ENCODE measurements at regions not wholly inside any gene's neighbourhood (a gene's known extent, or its start where the extent isn't known, plus 50 kb on each side); places are given as distances from the start of the nearest gene placed in this dataset.

GRCh38 chr11:97610000-97610399 is 1220.2 kb downstream of the JRKL start:
- ChIA-PET CTCF (interaction anchor here (0.6 kb wide), 1 partner anchor 27 kb away, joined by 3 read pairs; no protein-coding TSS in a partner anchor), POLR2A (ENCODE audit: unreplicated experiment) (no interaction called here)
- Histone ChIP-seq H2AFZ (replicated peaks; ENCODE audit: low read length, poor library complexity) (no peak overlapping the region), H2BK5ac (ENCODE audit: low read depth, low read length, poor library complexity, severe bottlenecking) (no peak overlapping the region), H3K4ac (ENCODE audit: low read depth, low read length) (no peak overlapping the region), H3K9ac (ENCODE audit: low read depth, low read length) (no peak overlapping the region), H2AK9ac (replicated peaks; ENCODE audit: low read depth, low read length, poor library complexity) (no peak overlapping the region), H2BK15ac (ENCODE audit: low read depth, low read length) (no peak overlapping the region), H3K4me1 (ENCODE audit: control insufficient read depth, insufficient read depth, low read length) (no peaks in the 10 kb centered on the region), H3K23ac (ENCODE audit: low read depth, low read length) (no peak overlapping the region), H3K36me3 (ENCODE audit: control insufficient read depth, insufficient read depth, low read length) (no peaks in the 10 kb centered on the region), H3K27ac (ENCODE audit: insufficient read depth, low read length) (no peak overlapping the region), H3K9me3 (ENCODE audit: control insufficient read depth, insufficient read depth, low read length) (peaks cover 20% of the 10 kb centered on the region), H2BK120ac (ENCODE audit: low read depth, low read length) (no peak overlapping the region), H4K20me1 (ENCODE audit: insufficient read depth, low read length) (no peaks in the 10 kb centered on the region), H3K9me1 (ENCODE audit: insufficient read depth, low read length) (no peaks in the 10 kb centered on the region), H2AK5ac (ENCODE audit: low read depth, low read length) (no peak overlapping the region), H3K18ac (ENCODE audit: low read depth, low read length) (no peak overlapping the region), H3K27me3 (ENCODE audit: control insufficient read depth, insufficient read depth, low read length) (no peaks in the 10 kb centered on the region), H4K91ac (ENCODE audit: insufficient read depth, low read depth, low read length) (no peak overlapping the region), H4K5ac (ENCODE audit: low read depth, low read length) (no peak overlapping the region), H2BK20ac (ENCODE audit: low read depth, low read length) (no peak overlapping the region), H4K8ac (ENCODE audit: low read depth in 2 of 2, low read length in 2 of 2) (no peak overlapping the region), H3K4me3 (ENCODE audit: insufficient read depth, low read depth, low read length) (no peak overlapping the region), H3K4me2 (ENCODE audit: low read depth, low read length) (no peak overlapping the region), H3K56ac (ENCODE audit: extremely low read depth, insufficient read depth, low read length) (no peak overlapping the region), H3K79me1 (ENCODE audit: low read depth in 1 of 2, low read length in 2 of 2) (no peaks in the 10 kb centered on the region), H3K14ac (replicated peaks; ENCODE audit: low read depth, low read length) (no peak overlapping the region)
- DNase-seq (no peak), ATAC-seq (ENCODE audit: low read depth) (no peak)
- in situ Hi-C loops (cut with MboI; ENCODE audit: low sequenced_read_pairs): no loop called here
- dilution Hi-C loops (cut with HindIII; ENCODE audit: low sequenced_read_pairs, unreplicated experiment): no loop called here
- no CpG with 5 or more reads among the region's 4 CpGs for WGBS, 2 experiments (ENCODE audit: extremely low coverage in 2 of 2, insufficient read length in 1 of 2)
- no TSS peak for BruUV-seq (replicated peaks)
- TF ChIP-seq RAD21 (IDR thresholded peaks at IDR 0.05; ENCODE audit: low read length): peak; percentile 21; the same call in 1 of the 2 replicates
- TF ChIP-seq MAZ (IDR thresholded peaks at IDR 0.05; ENCODE audit: borderline replicate concordance, low read depth, low read length): no peak
- peak; percentile 14; the same call in 1 of the 2 replicates for TF ChIP-seq CTCF (conservative IDR thresholded peaks at IDR 0.05; ENCODE audit: low read depth, low read length)
- intact Hi-C loops (cut with micrococcal nuclease): no loop called here

Measured in IMR-90 (cell line).